ENCODE measurements at regions not wholly inside any gene's neighbourhood (a gene's known extent, or its start where the extent isn't known, plus 50 kb on each side); places are given as distances from the start of the nearest gene placed in this dataset.
"Not testable (repeated sequence)": the region's sequence is repeated elsewhere in the genome, so short reads cannot be mapped to it uniquely, and the experiment has no call there.

DNA sequence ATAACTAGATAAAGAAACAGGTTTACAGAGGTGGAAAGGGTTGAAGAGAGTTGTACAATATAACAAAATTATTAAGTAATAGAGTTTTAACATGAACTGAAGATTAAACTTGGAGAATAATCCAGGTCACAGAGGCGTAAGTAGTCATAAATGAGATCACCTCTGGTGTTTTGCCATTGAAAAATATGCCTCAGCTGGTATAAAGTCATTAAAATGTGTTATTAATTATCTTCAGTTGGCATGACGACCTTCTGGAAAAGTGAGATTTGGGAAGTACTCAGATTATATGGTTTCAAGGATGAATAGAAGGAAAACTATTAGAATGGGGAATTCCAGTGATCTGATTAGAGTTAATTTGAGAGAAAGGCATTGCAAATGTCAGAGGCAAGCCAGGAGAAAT, 237.5 kb upstream of the ANXA10 start (continued):
- TF ChIP-seq ZFHX2 (tag by site-specific recombination; conservative IDR thresholded peaks at IDR 0.05) (no peak), ZNF169 (tag by site-specific recombination; IDR thresholded peaks at IDR 0.05) (no peak)

DNA sequence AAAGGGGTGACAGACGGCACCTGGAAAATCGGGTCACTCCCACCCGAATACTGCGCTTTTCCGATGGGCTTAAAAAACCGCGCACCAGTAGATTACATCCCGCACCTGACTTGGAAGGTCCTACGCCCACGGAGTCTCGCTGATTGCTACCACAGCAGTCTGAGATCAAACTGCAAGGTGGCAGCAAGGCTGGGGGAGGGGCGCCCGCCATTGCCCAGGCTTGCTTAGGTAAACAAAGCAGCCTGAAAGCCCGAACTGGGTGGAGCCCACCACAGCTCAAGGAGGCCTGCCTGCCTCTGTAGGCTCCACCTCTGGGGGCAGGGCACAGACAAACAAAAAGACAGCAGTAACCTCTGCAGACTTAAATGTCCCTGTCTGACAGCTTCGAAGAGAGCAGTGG, 234.2 kb upstream of the ANXA10 start:
- H3K27ac ChIP-seq (ENCODE audit: extremely low read depth, low read depth, low read length); H3K36me3 ChIP-seq (ENCODE audit: control insufficient read depth in 2 of 2, insufficient read depth in 1 of 2, low read length in 2 of 2); H3K4me3 ChIP-seq (ENCODE audit: low read depth, low read length); H3K9me3 ChIP-seq (ENCODE audit: control insufficient read depth, insufficient read depth, low read depth, low read length); POLR2A ChIA-PET; H3K4me1 ChIP-seq (ENCODE audit: control insufficient read depth, insufficient read depth, low read length); CTCF ChIA-PET: not testable (repeated sequence)

DNA sequence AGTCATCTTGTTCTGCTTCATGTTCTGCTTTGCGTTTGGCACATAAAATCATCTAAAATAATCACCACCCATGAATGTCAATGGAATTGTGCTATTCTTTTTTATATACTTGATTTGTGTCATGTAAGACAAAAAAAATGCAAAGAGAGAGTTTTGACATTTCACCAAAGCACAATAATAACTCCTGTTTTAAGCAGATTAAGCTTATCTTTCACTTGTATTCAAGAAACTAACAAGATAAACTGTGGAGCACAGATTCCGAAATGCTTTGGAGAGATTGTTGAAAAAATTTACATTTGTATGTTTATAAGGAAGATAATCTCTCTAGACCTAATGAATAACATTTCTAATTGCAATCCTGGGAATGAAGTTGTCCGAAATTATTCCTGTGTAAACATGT, 225.1 kb upstream of the ANXA10 start:
- no peaks in the 10 kb centered on the region for H3K4me1 ChIP-seq (ENCODE audit: control insufficient read depth, insufficient read depth, low read length)
- H3K9me3 ChIP-seq (ENCODE audit: control insufficient read depth, insufficient read depth, low read depth, low read length): no peaks in the 10 kb centered on the region
- CTCF ChIA-PET: no interaction called here
- no peak overlapping the region for H3K27ac ChIP-seq (ENCODE audit: extremely low read depth, low read depth, low read length)
- no peak for TF ChIP-seq ZNF48 (tag by site-specific recombination; IDR thresholded peaks at IDR 0.05)
- TF ChIP-seq ZNF155 (tag by site-specific recombination; IDR thresholded peaks at IDR 0.05): no peak
- TF ChIP-seq ZNF114 (tag by site-specific recombination; IDR thresholded peaks at IDR 0.05): no peak
- TF ChIP-seq ZNF596 (tag by site-specific recombination; IDR thresholded peaks at IDR 0.05): no peak
- no peak for TF ChIP-seq ZNF221 (tag by site-specific recombination; IDR thresholded peaks at IDR 0.05; ENCODE audit: borderline replicate concordance)
- TF ChIP-seq, protein P1, sequence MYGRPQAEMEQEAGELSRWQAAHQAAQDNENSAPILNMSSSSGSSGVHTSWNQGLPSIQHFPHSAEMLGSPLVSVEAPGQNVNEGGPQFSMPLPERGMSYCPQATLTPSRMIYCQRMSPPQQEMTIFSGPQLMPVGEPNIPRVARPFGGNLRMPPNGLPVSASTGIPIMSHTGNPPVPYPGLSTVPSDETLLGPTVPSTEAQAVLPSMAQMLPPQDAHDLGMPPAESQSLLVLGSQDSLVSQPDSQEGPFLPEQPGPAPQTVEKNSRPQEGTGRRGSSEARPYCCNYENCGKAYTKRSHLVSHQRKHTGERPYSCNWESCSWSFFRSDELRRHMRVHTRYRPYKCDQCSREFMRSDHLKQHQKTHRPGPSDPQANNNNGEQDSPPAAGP (tag by site-specific recombination; IDR thresholded peaks at IDR 0.05): no peak
- TF ChIP-seq, protein P2, sequence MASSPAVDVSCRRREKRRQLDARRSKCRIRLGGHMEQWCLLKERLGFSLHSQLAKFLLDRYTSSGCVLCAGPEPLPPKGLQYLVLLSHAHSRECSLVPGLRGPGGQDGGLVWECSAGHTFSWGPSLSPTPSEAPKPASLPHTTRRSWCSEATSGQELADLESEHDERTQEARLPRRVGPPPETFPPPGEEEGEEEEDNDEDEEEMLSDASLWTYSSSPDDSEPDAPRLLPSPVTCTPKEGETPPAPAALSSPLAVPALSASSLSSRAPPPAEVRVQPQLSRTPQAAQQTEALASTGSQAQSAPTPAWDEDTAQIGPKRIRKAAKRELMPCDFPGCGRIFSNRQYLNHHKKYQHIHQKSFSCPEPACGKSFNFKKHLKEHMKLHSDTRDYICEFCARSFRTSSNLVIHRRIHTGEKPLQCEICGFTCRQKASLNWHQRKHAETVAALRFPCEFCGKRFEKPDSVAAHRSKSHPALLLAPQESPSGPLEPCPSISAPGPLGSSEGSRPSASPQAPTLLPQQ (tag by site-specific recombination; IDR thresholded peaks at IDR 0.05): no peak
- TF ChIP-seq, protein P3, sequence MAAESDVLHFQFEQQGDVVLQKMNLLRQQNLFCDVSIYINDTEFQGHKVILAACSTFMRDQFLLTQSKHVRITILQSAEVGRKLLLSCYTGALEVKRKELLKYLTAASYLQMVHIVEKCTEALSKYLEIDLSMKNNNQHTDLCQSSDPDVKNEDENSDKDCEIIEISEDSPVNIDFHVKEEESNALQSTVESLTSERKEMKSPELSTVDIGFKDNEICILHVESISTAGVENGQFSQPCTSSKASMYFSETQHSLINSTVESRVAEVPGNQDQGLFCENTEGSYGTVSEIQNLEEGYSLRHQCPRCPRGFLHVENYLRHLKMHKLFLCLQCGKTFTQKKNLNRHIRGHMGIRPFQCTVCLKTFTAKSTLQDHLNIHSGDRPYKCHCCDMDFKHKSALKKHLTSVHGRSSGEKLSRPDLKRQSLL (tag by site-specific recombination; IDR thresholded peaks at IDR 0.05): no peak
- no peak for TF ChIP-seq ZNF670 (tag by site-specific recombination; IDR thresholded peaks at IDR 0.05; ENCODE audit: low read depth)
- no peak for TF ChIP-seq ZNF423 (tag by site-specific recombination; IDR thresholded peaks at IDR 0.05)
- TF ChIP-seq AEBP2 (tag by site-specific recombination; IDR thresholded peaks at IDR 0.05; ENCODE audit: borderline replicate concordance): no peak
- no peak for TF ChIP-seq ZNF248 (tag by site-specific recombination; IDR thresholded peaks at IDR 0.05)
- TF ChIP-seq, protein P4, sequence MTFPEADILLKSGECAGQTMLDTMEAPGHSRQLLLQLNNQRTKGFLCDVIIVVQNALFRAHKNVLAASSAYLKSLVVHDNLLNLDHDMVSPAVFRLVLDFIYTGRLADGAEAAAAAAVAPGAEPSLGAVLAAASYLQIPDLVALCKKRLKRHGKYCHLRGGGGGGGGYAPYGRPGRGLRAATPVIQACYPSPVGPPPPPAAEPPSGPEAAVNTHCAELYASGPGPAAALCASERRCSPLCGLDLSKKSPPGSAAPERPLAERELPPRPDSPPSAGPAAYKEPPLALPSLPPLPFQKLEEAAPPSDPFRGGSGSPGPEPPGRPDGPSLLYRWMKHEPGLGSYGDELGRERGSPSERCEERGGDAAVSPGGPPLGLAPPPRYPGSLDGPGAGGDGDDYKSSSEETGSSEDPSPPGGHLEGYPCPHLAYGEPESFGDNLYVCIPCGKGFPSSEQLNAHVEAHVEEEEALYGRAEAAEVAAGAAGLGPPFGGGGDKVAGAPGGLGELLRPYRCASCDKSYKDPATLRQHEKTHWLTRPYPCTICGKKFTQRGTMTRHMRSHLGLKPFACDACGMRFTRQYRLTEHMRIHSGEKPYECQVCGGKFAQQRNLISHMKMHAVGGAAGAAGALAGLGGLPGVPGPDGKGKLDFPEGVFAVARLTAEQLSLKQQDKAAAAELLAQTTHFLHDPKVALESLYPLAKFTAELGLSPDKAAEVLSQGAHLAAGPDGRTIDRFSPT (tag by site-specific recombination; IDR thresholded peaks at IDR 0.05): no peak
- no peak for TF ChIP-seq ZNF112 (tag by site-specific recombination; IDR thresholded peaks at IDR 0.05)
- TF ChIP-seq ZNF623 (tag by site-specific recombination; IDR thresholded peaks at IDR 0.05): no peak
- H3K36me3 ChIP-seq (ENCODE audit: control insufficient read depth in 2 of 2, insufficient read depth in 1 of 2, low read length in 2 of 2): no peaks in the 10 kb centered on the region
- POLR2A ChIA-PET: no interaction called here
- no peak overlapping the region for H3K4me3 ChIP-seq (ENCODE audit: low read depth, low read length)
